Fibroblast of skin of scalp (primary cell): ENCODE measurements at regions not wholly inside any gene's neighbourhood (a gene's known extent, or its start where the extent isn't known, plus 50 kb on each side); places are given as distances from the start of the nearest gene placed in this dataset.
A peak's percentile ranks its signal among the peaks of the same experiment; 100 is the strongest.
"Not testable (repeated sequence)": the region's sequence is repeated elsewhere in the genome, so short reads cannot be mapped to it uniquely, and the experiment has no call there.

ENCODE experiments used
- DNase-seq: peaks from one replicate; pipeline ENCODE4 v3.0.0-alpha.2; 2013

DNA sequence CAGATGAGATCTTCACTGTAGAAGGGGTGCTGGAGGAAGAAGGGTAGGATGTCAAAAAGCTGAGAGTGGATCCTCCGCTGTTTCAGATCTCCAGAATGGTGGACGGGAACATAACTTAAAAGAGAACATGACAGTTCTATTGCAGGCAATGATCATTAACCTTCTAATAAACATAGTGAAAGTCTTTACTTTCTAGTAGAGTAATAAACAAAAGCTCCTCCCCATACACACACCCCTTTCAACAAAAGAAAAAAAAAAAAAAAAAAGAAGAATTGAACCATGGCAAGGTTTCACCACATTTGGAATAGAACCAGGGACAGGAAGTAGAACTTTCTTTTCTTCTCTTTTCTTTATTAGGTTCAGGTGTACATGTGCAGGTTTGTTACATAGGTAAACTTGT lies 768.1 kb upstream of the RIOK2 start:
- DNase-seq: no peak

DNA sequence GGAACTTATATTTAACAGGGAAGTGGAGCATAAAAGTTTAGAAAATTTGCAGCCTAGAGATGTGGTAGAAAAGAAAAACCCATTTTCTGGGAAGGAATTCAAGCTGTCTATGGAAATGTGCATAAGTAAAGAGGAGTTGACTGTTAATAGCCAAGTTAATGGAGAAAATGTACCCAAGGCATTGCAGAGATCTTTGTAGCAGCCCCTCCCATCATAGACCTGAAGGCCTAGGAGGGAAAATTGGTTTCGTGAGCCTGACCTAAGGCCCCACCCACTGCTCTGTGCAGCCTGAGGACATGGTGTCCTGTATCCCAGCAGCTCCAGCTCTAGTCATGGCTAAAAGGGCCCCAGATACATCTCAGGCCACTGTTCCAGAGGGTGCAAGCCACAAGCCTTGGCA lies 772.4 kb upstream of the RIOK2 start:
- DNase-seq: no peak

DNA sequence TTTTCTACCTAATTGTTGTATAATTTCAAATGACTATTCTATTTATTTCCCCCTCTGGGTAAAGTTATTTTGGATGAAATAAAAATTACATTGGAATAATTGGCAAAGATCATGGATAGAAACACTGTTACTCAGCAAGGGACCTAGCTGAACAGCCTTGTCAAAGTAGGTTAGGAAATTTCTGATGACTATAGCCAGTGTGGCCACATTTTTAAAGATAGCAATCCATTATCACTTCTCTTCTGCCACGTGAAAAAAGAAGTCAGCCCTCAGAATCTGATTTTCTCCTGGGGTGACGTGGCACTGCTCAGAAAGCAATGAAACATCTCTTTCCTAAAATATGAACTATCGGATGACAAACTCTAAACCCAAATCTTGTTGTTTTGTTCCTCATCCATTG lies 784.2 kb upstream of the RIOK2 start:
- DNase-seq: no peak

DNA sequence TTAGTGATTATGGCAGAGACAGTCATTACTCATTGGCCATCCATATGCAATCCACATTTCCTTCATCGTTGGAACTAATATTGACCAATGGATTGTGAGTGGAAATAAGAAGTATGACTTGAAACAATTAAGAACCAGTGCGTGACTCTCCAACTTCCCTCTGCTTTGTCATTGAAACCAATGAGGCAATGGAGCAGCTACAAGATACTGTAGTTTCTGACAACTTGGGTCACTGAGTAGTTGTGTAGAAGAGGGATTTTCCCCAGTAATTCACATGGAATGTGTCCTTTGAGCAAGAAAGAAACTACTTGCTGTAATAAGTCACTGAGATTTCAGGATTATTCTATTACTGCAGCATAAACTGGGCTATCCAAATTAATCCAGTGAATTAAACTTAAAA lies 785.3 kb upstream of the RIOK2 start:
- no peak for DNase-seq

DNA sequence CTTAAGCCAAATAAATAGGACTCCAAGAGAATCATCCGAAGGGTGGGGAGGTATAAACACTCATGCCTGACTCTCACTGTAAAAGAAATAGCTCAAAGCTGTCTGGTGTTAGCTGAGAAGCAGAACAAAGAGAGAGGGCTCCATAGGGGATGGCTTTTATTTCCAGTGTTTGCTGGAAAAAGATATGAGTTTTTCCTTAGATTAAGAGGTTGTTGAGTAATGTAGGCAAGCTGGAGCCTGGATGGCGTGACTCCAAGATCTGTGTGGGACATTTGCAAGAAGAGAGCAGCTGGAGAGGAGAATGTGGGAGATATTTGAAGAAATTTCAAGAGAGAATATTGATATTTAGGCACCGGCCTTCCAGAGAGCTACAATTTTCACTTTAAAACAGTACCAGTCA lies 793.7 kb upstream of the RGMB start:
- peak; percentile 43 for DNase-seq

DNA sequence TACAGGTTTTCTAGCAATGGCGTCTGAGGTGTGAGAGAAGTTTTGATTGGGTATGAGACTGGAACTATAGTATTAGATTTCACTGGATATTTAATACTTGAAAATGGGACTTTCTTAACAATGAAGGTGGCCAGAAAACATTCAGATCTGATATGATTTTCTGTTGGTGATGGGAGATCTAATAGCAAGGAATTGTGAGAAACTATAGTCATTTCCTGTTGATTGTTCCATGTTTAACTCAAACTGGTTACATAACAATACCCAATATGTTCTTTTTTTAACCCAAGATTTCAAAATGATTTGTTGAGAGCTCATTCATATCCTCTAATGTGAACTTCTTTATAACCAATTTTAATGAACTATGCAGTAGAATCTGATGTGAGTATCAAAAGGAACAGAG lies 793.2 kb upstream of the RGMB start:
- DNase-seq: no peak

DNA sequence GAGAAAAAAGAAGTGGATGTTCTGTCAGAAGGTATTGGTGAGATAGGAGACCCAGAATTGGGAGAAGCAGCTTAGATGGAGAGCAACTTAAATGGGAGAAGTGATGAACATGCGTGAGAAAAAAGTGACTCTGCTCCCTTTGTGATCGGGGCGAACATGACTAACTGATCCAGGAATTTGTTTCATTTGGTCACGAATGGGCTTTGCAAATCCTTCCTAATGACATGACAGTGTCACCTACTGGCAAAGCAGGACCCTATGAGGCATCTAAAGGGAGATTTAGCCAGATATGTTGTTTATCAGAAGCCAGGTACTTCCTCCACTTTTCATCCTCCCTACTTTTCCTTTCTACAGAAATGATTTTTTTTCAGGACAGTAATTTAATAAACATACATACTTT lies 787.4 kb upstream of the RGMB start:
- peak; percentile 83 for DNase-seq

DNA sequence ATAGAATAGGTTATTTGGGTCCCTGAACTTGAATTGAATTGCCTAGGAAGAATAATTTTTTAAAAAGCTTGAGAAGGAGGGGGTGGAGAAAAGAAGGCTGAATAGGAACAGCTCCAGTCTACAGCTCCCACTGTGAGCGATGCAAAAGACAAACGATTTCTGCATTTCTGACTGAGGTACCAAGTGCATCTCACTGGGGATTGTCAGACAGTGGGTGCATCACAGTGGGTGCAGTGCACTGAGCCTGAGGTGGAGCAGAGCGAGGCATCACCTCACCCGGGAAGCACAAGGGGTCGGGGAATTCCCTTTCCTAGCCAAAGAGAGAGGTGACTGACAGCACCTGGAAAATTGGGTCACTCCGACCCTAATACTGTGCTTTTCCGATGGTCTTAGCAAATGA lies 782.2 kb upstream of the RGMB start:
- no peak for DNase-seq

DNA sequence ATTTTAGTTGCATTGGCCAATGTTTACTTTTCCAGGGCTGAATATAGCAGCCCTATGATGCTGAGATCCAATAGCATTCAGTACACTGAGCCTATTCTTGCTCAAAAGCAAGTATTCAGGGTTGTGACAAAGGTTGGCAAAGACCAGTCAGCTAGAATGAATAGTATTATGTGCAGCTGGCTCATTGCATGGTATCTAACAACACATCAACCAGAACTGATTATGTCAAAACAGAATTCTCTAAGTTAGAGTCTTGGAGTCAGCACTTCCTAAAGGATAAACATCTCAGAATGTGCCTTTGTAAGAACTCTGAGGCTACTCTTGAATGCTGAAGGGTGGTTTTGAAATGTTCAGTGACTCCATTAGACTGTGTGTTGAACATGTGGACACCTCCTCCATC lies 774.5 kb upstream of the RGMB start:
- DNase-seq: no peak

DNA sequence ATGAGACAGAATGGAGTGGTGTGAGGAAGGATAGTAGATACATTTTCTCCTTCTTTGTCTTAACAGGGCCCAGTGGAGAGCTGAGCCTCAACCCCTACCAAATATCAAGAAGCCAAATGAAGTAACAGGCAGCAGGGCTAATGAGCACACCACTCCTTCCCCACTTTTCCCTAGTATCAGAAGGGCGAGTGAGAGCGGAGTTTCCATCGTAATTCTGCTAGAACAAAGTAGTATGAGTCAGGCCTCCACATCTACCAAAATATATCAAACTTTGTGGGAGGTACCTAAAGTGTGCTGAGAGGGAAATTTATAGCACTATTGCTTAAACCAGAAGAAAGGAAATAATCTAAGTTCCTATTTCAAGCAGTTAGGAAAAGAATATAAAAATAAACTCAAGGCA lies 769.0 kb upstream of the RGMB start:
- no peak for DNase-seq

DNA sequence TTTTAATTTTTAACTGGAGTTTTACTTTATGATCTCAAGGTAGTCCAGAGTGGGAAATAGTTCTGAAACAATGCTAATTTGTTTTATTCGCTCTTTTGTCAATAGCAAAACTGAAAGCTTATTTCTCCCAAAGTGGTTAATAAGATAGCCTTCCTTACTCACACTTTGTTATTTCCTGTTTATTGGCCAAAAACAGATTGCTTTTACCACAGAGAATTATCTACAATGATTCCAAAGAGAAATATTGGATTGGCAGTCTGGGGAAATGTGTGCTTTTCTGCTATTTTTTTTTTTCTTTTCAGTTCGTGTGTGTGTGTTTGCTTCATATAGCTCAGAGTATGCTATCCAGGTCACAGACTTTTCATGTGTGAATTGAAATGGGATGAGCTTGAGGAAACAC lies 756.7 kb upstream of the RGMB start:
- DNase-seq: no peak

DNA sequence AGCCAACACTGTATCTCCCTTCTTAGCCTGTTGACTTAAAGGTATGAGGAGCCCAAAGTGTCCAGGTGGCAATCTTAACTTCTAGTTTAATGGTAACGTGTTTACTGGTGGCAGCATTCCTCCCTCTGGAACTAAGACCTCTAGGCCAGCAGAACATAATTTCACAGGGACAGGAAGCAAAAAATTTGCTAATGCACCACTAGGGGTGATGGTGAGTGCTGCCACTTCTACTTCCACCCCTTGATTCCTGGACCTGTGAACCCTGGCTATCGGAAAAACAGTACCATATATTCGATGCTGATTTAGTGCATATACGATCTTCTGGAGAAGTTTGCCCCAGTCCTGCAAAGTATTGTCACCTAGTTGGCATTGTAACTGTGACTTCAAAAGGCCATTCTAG lies 743.2 kb upstream of the RGMB start:
- not testable (repeated sequence) for DNase-seq

DNA sequence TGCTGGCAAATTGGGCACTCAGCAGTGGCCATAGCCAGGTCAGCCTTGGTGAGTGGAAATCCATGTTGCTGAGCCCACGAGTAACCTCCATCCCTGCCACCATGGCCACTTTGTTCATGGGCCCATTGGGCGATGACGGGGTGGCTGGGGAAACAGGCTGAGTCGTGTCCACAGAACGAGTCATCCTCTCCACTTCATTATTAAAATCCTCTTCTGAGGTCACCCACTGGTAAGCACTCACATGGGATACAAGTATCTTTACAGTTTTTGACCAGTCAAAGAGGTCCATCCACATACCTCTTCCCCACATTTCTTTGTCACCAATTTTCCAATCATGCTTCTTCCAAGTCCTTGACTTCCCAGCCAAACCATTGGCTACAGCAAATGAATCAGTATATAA lies 742.4 kb upstream of the RGMB start:
- DNase-seq: not testable (repeated sequence)

DNA sequence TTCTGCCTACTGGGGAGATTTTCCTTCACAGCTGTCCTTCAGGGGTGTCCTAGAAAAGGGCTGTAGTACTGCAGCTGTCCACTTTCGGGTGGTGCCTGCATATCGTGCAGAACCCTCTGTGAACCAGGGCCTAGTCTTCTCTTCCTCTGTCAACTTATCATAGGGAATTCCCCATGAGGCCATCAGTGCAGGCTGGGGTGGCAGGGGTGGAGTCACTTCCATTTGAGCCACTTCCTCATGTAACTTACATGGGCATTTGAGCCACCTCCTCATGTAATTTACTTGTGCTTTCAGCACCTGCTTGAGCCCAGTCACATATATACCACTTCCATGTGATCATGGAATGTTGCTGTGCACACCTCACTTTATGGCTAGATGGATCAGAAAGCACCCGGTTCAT lies 742.0 kb upstream of the RGMB start:
- no peak for DNase-seq

DNA sequence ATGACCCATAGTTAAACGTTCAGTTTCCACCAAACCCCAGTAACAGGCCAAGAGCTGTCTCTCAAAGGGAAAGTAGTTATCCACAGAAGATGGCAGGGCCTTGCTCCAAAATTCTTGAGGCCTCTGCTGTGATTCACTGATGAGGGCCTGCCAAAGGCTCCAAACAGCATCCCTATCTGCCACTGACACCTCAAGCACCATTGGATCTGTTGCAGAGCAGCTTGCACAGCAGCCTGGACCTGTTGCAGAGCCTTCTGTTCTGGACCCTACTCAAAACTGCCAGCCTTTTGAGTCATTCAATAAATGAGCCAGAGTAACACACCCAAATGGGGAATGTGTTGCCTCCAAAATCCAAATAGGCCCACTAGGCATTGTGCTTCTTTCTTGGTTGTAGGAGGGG lies 741.5 kb upstream of the RGMB start:
- no peak for DNase-seq

DNA sequence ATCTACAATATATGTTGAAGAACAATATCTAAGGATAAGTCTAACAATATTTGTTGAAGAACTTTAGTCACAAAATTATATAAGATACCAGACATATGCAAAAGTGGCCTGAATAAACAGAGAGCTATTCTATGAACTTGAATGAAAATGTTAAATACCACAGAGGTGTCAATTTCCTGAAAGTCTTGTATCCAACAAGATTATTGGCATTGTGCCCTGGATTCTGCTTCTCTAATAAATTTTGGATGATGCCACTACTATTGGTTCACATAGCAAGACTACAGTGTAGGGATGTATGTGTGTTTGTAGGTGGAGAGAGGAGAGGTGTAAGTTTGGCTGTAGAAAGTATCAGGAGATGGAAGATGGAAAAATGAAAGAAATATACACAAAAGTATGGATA lies 731.8 kb upstream of the RGMB start:
- peak; percentile 9 for DNase-seq

DNA sequence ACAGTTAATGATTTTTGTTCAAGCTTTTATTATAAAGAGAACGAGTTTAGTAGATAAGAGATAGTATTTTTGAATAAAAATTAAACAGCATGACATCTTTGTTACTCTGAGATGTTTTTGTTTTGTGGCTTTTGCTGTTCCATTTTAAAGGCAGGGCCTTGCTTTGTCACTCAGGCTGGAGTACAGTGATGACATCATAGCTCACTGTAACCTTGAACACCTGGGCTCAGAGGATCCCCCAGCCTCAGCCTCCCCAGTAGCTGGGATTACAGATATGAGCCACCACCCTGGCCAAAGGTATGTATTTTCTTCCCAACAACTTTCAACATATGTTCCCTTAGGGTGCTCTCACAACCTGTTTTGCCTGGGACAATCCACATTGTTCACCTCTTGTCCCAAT lies 730.9 kb upstream of the RGMB start:
- no peak for DNase-seq

DNA sequence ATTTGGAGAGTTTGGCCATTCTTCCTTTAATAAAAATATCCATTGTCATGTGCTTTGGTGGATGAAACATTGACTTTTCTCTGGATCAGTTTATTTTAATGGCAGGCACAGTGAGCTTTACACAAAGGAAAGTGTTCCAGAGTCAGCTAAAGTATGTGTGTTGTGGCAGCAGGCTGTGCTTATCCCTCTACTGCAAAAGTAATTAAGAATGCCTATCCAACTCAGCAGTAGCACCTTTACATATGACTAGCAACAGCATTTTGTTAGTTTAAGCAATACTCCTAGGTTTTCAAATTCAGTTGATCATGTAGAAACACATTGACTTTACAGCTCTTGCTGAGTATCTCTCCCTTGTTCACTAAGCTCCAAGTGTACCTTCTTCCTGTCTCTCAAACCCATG lies 730.5 kb upstream of the RGMB start:
- no peak for DNase-seq

DNA sequence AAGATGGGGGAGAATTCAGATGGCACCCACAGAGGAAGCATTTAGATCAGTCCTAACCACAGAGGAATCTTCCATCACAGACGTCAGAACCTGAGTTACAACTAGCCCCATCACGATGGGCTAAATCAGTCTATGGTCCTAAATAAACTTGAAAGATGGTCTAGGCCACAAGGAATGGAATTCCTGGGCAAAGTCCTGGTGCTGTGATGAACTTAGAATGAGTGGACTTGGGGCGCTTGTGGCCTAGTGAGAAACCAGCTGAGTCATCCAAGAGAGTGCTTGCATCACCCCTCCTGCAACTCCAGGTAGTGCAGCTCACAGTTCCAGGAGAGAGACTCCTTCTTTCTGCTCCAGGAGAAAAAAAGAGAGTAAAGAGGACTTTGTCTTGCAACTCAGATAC lies 722.9 kb upstream of the RGMB start:
- DNase-seq: peak; percentile 22

DNA sequence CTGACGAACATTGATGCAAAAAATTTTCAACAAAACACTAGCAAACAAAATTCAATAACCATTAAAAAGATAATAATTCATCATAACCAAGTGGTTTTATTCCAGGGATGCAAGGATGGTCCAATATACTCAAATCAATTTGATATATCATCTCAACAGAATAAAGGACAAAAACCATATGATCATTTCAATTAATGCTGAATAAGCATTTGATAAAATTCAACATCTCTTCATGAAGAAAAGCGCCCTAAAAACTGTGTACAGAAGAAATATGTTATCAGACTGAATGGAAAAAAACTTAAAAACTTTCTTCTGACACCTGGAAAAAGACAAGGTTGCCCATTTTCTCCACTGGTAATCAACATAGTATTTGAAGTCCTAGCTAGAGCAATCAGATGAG lies 720.3 kb upstream of the RGMB start:
- DNase-seq: no peak

DNA sequence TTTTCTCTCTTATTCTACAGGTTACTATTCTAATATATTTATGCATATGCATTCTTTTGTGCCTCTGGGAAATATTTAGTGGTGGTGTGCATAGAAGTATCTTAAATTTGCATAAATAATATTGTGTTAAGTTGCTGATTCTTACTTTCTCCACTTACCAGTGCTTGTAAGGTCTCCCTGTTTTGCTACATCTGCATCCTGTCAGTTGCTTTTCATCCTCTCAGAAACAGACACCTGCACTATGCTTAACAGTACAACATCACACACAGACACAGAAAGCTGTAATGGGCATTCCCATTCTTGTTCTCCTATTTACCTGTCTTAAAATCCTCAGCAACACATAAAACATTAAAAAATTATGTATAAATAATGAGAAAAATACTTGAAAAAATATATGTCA lies 713.3 kb upstream of the RGMB start:
- DNase-seq: no peak

DNA sequence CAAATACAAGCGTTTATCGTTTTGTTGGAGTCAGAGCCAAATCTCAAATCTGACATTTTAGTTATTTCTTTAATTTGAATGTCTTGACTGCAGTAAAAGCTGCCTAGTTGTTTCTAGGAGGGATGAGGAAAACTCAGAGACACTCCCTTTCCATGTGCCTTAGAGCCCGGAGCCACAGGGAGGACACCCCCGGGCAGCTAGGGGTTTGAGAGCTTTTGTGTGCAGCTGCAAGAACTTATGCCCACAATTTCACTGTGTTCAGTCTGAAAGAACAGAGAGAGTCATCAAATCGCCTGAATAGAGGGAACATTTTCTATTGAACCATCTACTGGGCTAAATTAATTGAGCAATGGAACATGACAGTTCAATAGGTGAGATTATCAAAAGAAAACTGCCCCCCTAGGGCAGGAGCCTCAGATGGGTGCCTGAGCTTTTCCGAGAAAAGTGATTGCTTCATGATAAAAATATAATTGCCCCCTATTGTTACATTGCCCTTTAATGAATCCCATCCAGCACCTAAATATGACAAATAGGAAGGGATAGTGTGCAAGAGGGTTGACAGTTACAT lies 709.3 kb upstream of the RGMB start:
- no peak for DNase-seq

DNA sequence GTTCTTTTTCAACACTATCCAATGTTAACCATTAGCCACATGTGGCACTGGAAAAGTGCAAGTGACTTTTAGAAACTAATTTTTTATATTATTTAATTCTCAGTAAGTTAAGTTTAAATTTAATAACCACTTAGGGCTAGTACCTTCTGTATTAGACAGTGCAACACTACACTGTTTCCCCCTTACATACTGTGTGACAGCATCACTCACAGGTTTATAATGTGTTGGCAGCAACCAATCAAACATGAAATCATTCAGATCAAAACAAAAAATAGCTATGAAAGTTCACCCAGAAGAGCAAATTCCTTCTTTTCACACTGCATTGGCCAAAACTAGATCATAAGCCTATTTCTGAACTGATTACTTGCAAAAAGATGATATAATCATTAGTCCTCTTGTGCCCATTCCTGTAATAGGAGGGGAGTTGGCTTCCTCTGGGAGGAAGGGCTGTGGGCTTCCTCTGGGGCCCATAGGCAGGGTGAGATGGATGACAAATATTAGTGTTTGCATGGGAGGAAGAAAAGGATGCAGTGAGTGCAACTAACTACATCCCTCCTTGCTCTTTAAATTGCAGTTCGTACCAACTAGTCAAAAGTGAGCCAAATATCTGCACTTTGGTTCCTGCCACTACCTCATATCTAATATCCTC lies 708.1 kb upstream of the RGMB start:
- peak; percentile 38 for DNase-seq

DNA sequence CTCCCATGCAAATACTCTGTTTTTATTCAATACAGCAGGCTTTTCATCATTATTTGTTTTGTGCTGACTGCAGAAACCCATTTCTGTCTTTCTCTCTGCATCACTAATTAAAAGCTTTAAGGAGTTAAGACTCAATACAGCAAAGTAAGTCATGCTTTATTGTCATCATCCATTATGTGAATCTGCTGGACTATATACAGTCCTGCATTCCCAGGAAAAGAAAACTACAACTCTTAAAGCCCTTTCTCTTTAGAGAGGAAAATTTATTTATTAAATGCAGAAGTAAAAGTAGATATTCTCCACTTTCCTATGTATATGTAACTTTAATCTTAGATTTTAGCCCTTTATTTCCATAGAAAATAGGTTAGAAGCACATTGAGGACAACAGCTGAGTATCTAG lies 706.6 kb upstream of the RGMB start:
- peak; percentile 5 for DNase-seq

DNA sequence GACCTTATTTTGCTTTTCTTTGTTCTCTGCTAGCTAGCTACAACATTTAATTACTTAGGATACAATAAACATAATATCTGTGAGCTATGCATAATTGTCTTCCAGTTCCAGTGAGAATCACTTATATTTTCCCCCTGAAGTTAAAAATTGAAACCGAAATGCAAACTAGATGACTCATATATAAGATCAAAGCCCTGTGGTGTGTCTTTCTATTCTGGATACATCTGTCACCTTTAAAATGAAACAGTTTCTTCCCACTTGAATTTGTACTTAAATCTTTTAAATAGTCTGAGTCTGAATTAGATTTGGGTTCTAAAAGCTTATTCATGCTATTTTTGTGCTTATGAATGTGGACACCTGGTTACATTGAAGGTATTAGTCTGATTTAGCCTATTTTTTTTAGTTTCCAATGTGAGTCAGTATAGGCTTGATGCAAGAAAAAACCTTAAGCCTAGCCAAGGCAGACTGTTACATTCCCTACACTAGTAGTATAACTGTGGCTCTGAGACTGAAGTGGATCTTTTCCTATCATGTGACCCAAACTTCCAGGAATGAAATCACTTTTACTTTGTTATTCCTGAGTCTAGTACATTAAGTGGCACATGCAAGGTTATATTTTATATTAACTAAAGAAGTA lies 703.5 kb upstream of the RGMB start:
- peak; percentile 5 for DNase-seq
